IMR-90 (cell line): ENCODE measurements at regions not wholly inside any gene's neighbourhood (a gene's known extent, or its start where the extent isn't known, plus 50 kb on each side); places are given as distances from the start of the nearest gene placed in this dataset.

Experiments used
- ATAC-seq: fragments of 200-7000 bp; cut with Tn5 transposase; 2 replicates; pipeline ENCODE4 v1.9.1; 2020; ENCODE audit warnings: low read depth, mild to moderate bottlenecking, moderate library complexity
- BruUV-seq: library from RNA; stranded (reverse); fragments of 400-500 nt; replicated peaks from 2 replicates; lab custom pipeline; 2021; lab: Mats Ljungman, UMichigan
- CTCF ChIA-PET: fragments of 300-600 bp; formaldehyde crosslinking; extraction: SDS; loops from one replicate; lab custom pipeline; 2021; ENCODE audit warnings: antibody characterized with exemption; lab: Yijun Ruan, JAX
- POLR2A ChIA-PET: fragments of 300-600 bp; sonication (Branson Sonifier 250); formaldehyde crosslinking; loops from one replicate; lab custom pipeline; 2022; ENCODE audit warnings: antibody characterized with exemption; ENCODE audit not compliant: unreplicated experiment; lab: Charles Lee
- DNase-seq: peaks from one replicate; pipeline ENCODE4 v3.0.0; 2013
- H2AFZ ChIP-seq: replicated peaks from 2 replicates; pipeline ENCODE3; 2013; ENCODE audit warnings: low read length, mild to moderate bottlenecking; ENCODE audit not compliant: poor library complexity
- H2AK5ac ChIP-seq: 2 replicates; pipeline ENCODE4 v1.6.1; 2013; ENCODE audit warnings: low read depth, low read length, inconsistent platforms
- H2AK9ac ChIP-seq: replicated peaks from 2 replicates; pipeline ENCODE3; 2013; ENCODE audit warnings: mild to moderate bottlenecking, low read depth, low read length, moderate library complexity; ENCODE audit not compliant: poor library complexity
- H2BK120ac ChIP-seq: 2 replicates; pipeline ENCODE4 v1.6.1; 2013; ENCODE audit warnings: low read depth, low read length, inconsistent platforms
- H2BK15ac ChIP-seq: 3 replicates; pipeline ENCODE4 v1.6.1; 2013; ENCODE audit warnings: low read depth, low read length, inconsistent platforms
- H2BK20ac ChIP-seq: 2 replicates; pipeline ENCODE4 v1.6.1; 2013; ENCODE audit warnings: low read depth, mild to moderate bottlenecking, inconsistent platforms, low read length, moderate library complexity
- H2BK5ac ChIP-seq: 2 replicates; pipeline ENCODE4 v1.6.1; 2013; ENCODE audit warnings: mild to moderate bottlenecking, low read depth, low read length, inconsistent platforms; ENCODE audit not compliant: poor library complexity, severe bottlenecking
- H3K14ac ChIP-seq: replicated peaks from 2 replicates; pipeline ENCODE4 v1.6.1; 2013; ENCODE audit warnings: low read depth, low read length, inconsistent platforms
- H3K18ac ChIP-seq: 2 replicates; pipeline ENCODE4 v1.6.1; 2013; ENCODE audit warnings: low read depth, low read length, control low read depth
- H3K23ac ChIP-seq: 2 replicates; pipeline ENCODE4 v1.6.1; 2013; ENCODE audit warnings: low read depth, low read length, inconsistent platforms
- H3K27ac ChIP-seq: 2 replicates; pipeline ENCODE4 v1.5.1; 2013; ENCODE audit warnings: mild to moderate bottlenecking, control low read depth, low read length; ENCODE audit not compliant: insufficient read depth
- H3K27me3 ChIP-seq: 2 replicates; pipeline ENCODE4 v1.6.1; 2013; ENCODE audit warnings: low read length; ENCODE audit not compliant: control insufficient read depth, insufficient read depth
- H3K36me3 ChIP-seq: 2 replicates; pipeline ENCODE4 v1.6.1; 2013; ENCODE audit warnings: low read length, mixed read lengths; ENCODE audit not compliant: control insufficient read depth, insufficient read depth
- H3K4ac ChIP-seq: 2 replicates; pipeline ENCODE4 v1.6.1; 2013; ENCODE audit warnings: low read depth, low read length, inconsistent platforms
- H3K4me1 ChIP-seq: 2 replicates; pipeline ENCODE4 v1.6.1; 2013; ENCODE audit warnings: low read length, mixed read lengths; ENCODE audit not compliant: control insufficient read depth, insufficient read depth
- H3K4me2 ChIP-seq: 2 replicates; pipeline ENCODE4 v1.6.1; 2013; ENCODE audit warnings: low read depth, mild to moderate bottlenecking, control low read depth, low read length, moderate library complexity
- H3K4me3 ChIP-seq: 2 replicates; pipeline ENCODE4 v1.5.1; 2013; ENCODE audit warnings: low read depth, mild to moderate bottlenecking, control low read depth, low read length, moderate library complexity; ENCODE audit not compliant: insufficient read depth
- H3K56ac ChIP-seq: 2 replicates; pipeline ENCODE4 v1.6.1; 2013; ENCODE audit warnings: low read length, inconsistent platforms; ENCODE audit not compliant: insufficient read depth; ENCODE audit errors: extremely low read depth
- H3K79me1 ChIP-seq, 2 experiments: 2 replicates each; pipeline ENCODE4 v1.6.1; 2013; ENCODE audit warnings: low read length in 2 of 2, inconsistent platforms in 1 of 2, low read depth in 1 of 2
- H3K9ac ChIP-seq: 2 replicates; pipeline ENCODE4 v1.6.1; 2013; ENCODE audit warnings: low read depth, low read length, control low read depth
- H3K9me1 ChIP-seq: 2 replicates; pipeline ENCODE4 v1.6.1; 2013; ENCODE audit warnings: low read length, inconsistent platforms; ENCODE audit not compliant: insufficient read depth
- H3K9me3 ChIP-seq: 2 replicates; pipeline ENCODE4 v1.6.1; 2013; ENCODE audit warnings: low read length; ENCODE audit not compliant: control insufficient read depth, insufficient read depth
- H4K20me1 ChIP-seq: 2 replicates; pipeline ENCODE4 v1.6.1; 2013; ENCODE audit warnings: low read length, inconsistent platforms; ENCODE audit not compliant: insufficient read depth
- H4K5ac ChIP-seq: 2 replicates; pipeline ENCODE4 v1.6.1; 2013; ENCODE audit warnings: mild to moderate bottlenecking, low read depth, low read length, control low read depth
- H4K8ac ChIP-seq, 2 experiments: 2 replicates each; pipeline ENCODE4 v1.6.1; 2013; ENCODE audit warnings: low read depth in 2 of 2, low read length in 2 of 2, control low read depth in 1 of 2, inconsistent platforms in 1 of 2
- H4K91ac ChIP-seq: 2 replicates; pipeline ENCODE4 v1.6.1; 2013; ENCODE audit warnings: low read depth, low read length, inconsistent platforms; ENCODE audit not compliant: insufficient read depth
- BHLHE40 ChIP-seq: fragments of 150-350 bp; IDR thresholded peaks from 2 replicates; pipeline ENCODE4 v1.6.1; 2016; ENCODE audit warnings: mild to moderate bottlenecking, low read depth, low read length
- CEBPB ChIP-seq: IDR thresholded peaks from 2 replicates; pipeline ENCODE4 v1.6.1; 2012; ENCODE audit warnings: low read depth, low read length, improper control_type of control experiment
- CHD1 ChIP-seq: IDR thresholded peaks from 2 replicates; pipeline ENCODE4 v1.6.1; 2012; ENCODE audit warnings: low read depth, low read length, improper control_type of control experiment
- ELK1 ChIP-seq: fragments of 150-350 bp; IDR thresholded peaks from 2 replicates; pipeline ENCODE4 v1.6.1; 2016; ENCODE audit warnings: low read depth, mild to moderate bottlenecking, low read length, moderate library complexity, borderline replicate concordance
- MAFK ChIP-seq: IDR thresholded peaks from 2 replicates; pipeline ENCODE4 v1.6.1; 2012; ENCODE audit warnings: low read depth, low read length, improper control_type of control experiment
- MXI1 ChIP-seq: IDR thresholded peaks from 2 replicates; pipeline ENCODE4 v1.6.1; 2012; ENCODE audit warnings: low read depth, mild to moderate bottlenecking, low read length, moderate library complexity, borderline replicate concordance
- POLR2A ChIP-seq: IDR thresholded peaks from 2 replicates; pipeline ENCODE4 v1.6.1; 2012; ENCODE audit warnings: mild to moderate bottlenecking, low read depth, low read length
- RCOR1 ChIP-seq: IDR thresholded peaks from 2 replicates; pipeline ENCODE4 v1.6.1; 2012; ENCODE audit warnings: mild to moderate bottlenecking, low read length, improper control_type of control experiment; ENCODE audit not compliant: insufficient replicate concordance
- RFX5 ChIP-seq: IDR thresholded peaks from 2 replicates; pipeline ENCODE4 v1.8.0; 2012; ENCODE audit warnings: low read depth, mild to moderate bottlenecking, low read length, moderate library complexity
- SMC3 ChIP-seq: fragments of 150-350 bp; IDR thresholded peaks from 2 replicates; pipeline ENCODE4 v1.6.1; 2016; ENCODE audit warnings: low read depth, mild to moderate bottlenecking, antibody characterized with exemption, low read length, moderate library complexity
- USF2 ChIP-seq: fragments of 150-350 bp; IDR thresholded peaks from 2 replicates; pipeline ENCODE4 v1.6.1; 2017; ENCODE audit warnings: mild to moderate bottlenecking, antibody characterized with exemption, low read length, low read depth
- WGBS, 2 experiments: methylation state at CpG; one replicate each; pipeline versions ENCODE4 v1.1.5 to v1.1.7; 2013; ENCODE audit warnings: missing lambda C conversion rate in 2 of 2; ENCODE audit not compliant: insufficient read length in 1 of 2; ENCODE audit errors: extremely low coverage in 2 of 2; 5-methylcytosine and 5-hydroxymethylcytosine counted together
- dilution Hi-C: fragments of 300-500 bp; cut with HindIII; formaldehyde crosslinking; loops from one replicate; pipeline ENCODE4 v1.14.3; 2018; ENCODE audit warnings: low sequenced_read_pairs; ENCODE audit not compliant: unreplicated experiment
- in situ Hi-C: fragments of 300-500 bp; cut with MboI; formaldehyde crosslinking; loops from 3 replicates; pipeline ENCODE4 v1.14.3; 2019; ENCODE audit warnings: low sequenced_read_pairs, inconsistent platforms, mixed read lengths
- intact Hi-C: fragments of 100-400 bp; cut with micrococcal nuclease; formaldehyde crosslinking; loops from 2 replicates; pipeline ENCODE4 v1.10.0; 2022
- TF ChIP-seq, protein P1 (sequence below): conservative IDR thresholded peaks from 2 replicates; pipeline ENCODE4 v1.5.1; 2012; ENCODE audit warnings: mild to moderate bottlenecking, low read depth, low read length, improper control_type of control experiment

DNA sequence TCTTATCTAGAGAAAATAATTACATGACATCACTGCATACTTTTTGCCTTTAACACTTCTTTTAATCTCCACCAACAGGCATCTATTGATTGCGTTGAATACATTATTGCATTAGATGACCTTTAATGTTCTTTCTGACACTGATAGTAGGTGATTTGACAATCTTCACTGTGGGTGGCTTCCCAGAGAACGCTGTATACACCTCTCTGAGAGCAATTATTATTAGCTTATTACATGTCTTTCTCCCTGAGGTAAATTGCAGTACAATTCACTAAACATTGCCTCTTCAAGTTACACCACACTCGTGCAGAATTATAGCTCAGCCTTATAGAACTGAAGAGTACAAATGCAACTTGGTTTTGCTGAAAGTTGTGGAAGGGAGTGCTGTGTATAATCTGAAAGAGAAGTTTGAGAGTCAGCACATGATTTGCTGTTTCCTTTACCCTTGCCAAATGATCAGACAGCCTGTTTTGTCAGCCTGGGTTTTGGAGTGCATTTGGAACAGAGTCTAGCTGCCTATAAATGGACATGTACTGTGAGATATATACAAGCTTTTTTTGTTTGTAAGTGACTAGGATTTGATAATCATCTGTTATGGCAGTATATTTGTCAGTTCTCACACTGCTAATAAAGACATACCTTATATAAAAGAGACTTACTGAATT, 369.2 kb downstream of the CCER1 start:
- Histone ChIP-seq H3K79me1 (no peaks in the 10 kb centered on the region), H3K9ac (no peak overlapping the region), H3K4me1 (no peaks in the 10 kb centered on the region), H3K4me3 (no peak overlapping the region), H4K91ac (no peak overlapping the region), H2BK20ac (no peak overlapping the region), H2BK15ac (no peak overlapping the region), H3K56ac (no peak overlapping the region), H2BK5ac (no peak overlapping the region), H2AK9ac (no peak overlapping the region), H3K4ac (no peak overlapping the region), H4K20me1 (no peaks in the 10 kb centered on the region), H3K9me1 (no peaks in the 10 kb centered on the region), H3K27me3 (no peaks in the 10 kb centered on the region), H3K4me2 (no peak overlapping the region), H3K23ac (no peak overlapping the region), H3K36me3 (no peaks in the 10 kb centered on the region), H4K8ac (no peak overlapping the region), H3K9me3 (no peaks in the 10 kb centered on the region), H3K27ac (no peak overlapping the region), H2AFZ (no peak overlapping the region), H2BK120ac (no peak overlapping the region), H2AK5ac (no peak overlapping the region), H4K5ac (no peak overlapping the region), H3K14ac (no peak overlapping the region), H3K18ac (no peak overlapping the region)
- intact Hi-C loops = no loop called here
- ChIA-PET CTCF (no interaction called here), POLR2A (no interaction called here)
- dilution Hi-C loops = no loop called here
- BruUV-seq = no TSS peak
- DNase-seq = no peak
- no peak for ATAC-seq
- WGBS, 2 experiments = no CpG with 5 or more reads among the region's 3 CpGs
- TF ChIP-seq ELK1 (no peak), CEBPB (no peak), MAFK (no peak), CHD1 (no peak), POLR2A (no peak), SMC3 (no peak), MXI1 (no peak), RCOR1 (no peak), RFX5 (no peak), USF2 (no peak), BHLHE40 (no peak)
- TF ChIP-seq, protein P1, sequence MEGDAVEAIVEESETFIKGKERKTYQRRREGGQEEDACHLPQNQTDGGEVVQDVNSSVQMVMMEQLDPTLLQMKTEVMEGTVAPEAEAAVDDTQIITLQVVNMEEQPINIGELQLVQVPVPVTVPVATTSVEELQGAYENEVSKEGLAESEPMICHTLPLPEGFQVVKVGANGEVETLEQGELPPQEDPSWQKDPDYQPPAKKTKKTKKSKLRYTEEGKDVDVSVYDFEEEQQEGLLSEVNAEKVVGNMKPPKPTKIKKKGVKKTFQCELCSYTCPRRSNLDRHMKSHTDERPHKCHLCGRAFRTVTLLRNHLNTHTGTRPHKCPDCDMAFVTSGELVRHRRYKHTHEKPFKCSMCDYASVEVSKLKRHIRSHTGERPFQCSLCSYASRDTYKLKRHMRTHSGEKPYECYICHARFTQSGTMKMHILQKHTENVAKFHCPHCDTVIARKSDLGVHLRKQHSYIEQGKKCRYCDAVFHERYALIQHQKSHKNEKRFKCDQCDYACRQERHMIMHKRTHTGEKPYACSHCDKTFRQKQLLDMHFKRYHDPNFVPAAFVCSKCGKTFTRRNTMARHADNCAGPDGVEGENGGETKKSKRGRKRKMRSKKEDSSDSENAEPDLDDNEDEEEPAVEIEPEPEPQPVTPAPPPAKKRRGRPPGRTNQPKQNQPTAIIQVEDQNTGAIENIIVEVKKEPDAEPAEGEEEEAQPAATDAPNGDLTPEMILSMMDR = no peak
- in situ Hi-C loops = no loop called here
